Choroid plexus epithelial cell (primary cell): ENCODE measurements at regions not wholly inside any gene's neighbourhood (a gene's known extent, or its start where the extent isn't known, plus 50 kb on each side); places are given as distances from the start of the nearest gene placed in this dataset.
"Not testable (repeated sequence)": the region's sequence is repeated elsewhere in the genome, so short reads cannot be mapped to it uniquely, and the experiment has no call there.

Experiments used
- DNase-seq: peaks from one replicate; pipeline ENCODE4 v3.0.0-alpha.2; 2010; ENCODE audit warnings: low read depth
- H3K4me3 ChIP-seq: 2 replicates; pipeline ENCODE4 v1.5.1; 2011; ENCODE audit warnings: low read depth, mild to moderate bottlenecking, control low read depth, low read length, moderate library complexity
- CTCF ChIP-seq: conservative IDR thresholded peaks from 2 replicates; pipeline ENCODE4 v1.5.1; 2011; ENCODE audit warnings: low read depth, mild to moderate bottlenecking, control low read depth, inconsistent platforms, low read length, moderate library complexity

GRCh38 chr4:103422467-103423219 is 224.5 kb upstream of the CENPE start:
- no peak for DNase-seq
- TF ChIP-seq CTCF = no peak
- H3K4me3 ChIP-seq = no peak overlapping the region

- no peak for DNase-seq
- no peak for TF ChIP-seq CTCF
- H3K4me3 ChIP-seq = no peak overlapping the region
Measured at GRCh38 chr4:103415801-103416200, 217.7 kb upstream of the CENPE start.

- H3K4me3 ChIP-seq, DNase-seq: not testable (repeated sequence)
Measured at GRCh38 chr4:103412646-103413045, 214.5 kb upstream of the CENPE start.

- no peak for DNase-seq
- no peak for TF ChIP-seq CTCF
- no peak overlapping the region for H3K4me3 ChIP-seq
Measured at GRCh38 chr4:103410386-103410785, 212.2 kb upstream of the CENPE start.

DNA sequence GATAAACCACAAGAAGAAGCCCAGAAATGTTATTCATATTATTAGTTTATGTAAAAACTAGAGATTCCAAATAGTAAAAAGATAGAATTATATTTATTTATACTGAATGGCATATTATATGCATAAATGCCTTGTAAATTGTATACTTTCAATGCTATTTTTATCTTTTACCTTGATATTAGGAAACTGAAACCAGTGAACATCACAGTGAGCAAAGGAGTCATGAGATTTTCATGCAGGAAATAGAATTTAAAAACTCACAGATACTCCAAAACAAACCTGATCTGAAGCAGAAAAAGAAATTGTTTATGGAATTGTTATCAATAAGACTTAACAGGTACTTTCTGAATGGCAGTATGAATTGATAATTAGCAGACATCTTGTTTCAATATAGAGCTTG is 207.3 kb upstream of the CENPE start:
- no peak overlapping the region for H3K4me3 ChIP-seq
- no peak for DNase-seq
- no peak for TF ChIP-seq CTCF

GRCh38 chr4:103403619-103404018 is 205.5 kb upstream of the CENPE start:
- no peak overlapping the region for H3K4me3 ChIP-seq
- no peak for DNase-seq
- no peak for TF ChIP-seq CTCF

DNA sequence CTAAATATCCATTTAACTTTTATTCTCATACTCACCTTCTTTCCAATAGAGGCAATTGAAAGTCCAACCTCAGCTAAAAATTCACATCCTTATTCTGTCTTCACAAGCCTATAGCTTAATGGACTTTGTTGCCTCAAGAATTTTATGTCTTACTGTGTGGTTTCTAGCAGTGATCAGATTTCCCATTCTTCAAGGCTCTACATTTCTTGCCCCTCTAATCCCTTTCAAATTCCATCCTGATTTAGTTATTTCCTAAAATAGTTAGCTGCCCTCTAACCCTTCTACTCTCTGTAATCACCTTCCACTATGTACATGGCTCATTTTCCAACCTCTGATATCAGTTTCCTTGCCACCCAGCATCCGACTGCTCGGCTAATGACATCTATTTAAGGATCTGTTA is 204.1 kb upstream of the CENPE start:
- H3K4me3 ChIP-seq = no peak overlapping the region
- no peak for TF ChIP-seq CTCF
- no peak for DNase-seq
